AG09319 (cell line): ENCODE measurements at regions not wholly inside any gene's neighbourhood (a gene's known extent, or its start where the extent isn't known, plus 50 kb on each side); places are given as distances from the start of the nearest gene placed in this dataset.

Source experiments
- DNase-seq: peaks from one replicate; pipeline ENCODE4 v3.0.0-alpha.2; 2010; ENCODE audit warnings: low read depth; ENCODE audit errors: extremely low read depth
- TF ChIP-seq, protein P1 (sequence below): IDR thresholded peaks from 2 replicates; pipeline ENCODE4 v1.5.1; 2011; ENCODE audit warnings: low read depth, mild to moderate bottlenecking, inconsistent platforms, low read length, moderate library complexity

DNA sequence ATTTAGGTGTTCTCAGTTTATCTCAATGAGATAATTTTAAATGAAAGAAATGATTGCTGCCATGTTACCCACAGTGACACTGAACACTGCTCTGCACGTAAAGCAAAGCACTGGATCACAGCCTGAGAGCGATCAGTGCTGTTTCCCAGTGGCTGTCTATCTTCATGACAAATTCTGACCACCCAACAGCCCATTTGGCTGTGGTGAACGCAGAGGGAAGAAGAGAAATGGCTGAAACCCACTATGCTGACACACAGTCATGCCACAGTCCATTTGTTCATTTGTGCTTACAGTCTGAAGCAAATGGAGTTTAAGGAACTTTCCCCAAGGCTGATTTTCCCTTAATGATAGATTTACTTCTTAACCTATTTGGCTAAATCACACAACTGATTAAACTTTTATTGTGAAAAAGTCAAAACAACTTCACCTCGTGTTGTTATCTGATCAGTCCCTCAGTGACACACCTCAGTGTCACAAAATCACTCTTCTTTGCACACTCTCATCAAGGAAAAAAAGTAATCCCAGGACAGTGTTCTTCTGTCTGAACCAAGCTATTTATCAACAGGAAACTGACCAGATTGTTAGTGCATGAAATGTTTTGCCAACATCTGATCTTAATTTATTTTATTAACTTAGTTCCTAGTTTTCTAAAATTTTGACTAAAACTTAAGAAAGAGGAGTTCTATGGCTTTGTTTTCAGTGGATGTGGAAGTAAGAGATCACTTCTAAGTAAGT, 225.1 kb downstream of the TBX18 start:
- no peak for DNase-seq
- TF ChIP-seq, protein P1, sequence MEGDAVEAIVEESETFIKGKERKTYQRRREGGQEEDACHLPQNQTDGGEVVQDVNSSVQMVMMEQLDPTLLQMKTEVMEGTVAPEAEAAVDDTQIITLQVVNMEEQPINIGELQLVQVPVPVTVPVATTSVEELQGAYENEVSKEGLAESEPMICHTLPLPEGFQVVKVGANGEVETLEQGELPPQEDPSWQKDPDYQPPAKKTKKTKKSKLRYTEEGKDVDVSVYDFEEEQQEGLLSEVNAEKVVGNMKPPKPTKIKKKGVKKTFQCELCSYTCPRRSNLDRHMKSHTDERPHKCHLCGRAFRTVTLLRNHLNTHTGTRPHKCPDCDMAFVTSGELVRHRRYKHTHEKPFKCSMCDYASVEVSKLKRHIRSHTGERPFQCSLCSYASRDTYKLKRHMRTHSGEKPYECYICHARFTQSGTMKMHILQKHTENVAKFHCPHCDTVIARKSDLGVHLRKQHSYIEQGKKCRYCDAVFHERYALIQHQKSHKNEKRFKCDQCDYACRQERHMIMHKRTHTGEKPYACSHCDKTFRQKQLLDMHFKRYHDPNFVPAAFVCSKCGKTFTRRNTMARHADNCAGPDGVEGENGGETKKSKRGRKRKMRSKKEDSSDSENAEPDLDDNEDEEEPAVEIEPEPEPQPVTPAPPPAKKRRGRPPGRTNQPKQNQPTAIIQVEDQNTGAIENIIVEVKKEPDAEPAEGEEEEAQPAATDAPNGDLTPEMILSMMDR: no peak

DNA sequence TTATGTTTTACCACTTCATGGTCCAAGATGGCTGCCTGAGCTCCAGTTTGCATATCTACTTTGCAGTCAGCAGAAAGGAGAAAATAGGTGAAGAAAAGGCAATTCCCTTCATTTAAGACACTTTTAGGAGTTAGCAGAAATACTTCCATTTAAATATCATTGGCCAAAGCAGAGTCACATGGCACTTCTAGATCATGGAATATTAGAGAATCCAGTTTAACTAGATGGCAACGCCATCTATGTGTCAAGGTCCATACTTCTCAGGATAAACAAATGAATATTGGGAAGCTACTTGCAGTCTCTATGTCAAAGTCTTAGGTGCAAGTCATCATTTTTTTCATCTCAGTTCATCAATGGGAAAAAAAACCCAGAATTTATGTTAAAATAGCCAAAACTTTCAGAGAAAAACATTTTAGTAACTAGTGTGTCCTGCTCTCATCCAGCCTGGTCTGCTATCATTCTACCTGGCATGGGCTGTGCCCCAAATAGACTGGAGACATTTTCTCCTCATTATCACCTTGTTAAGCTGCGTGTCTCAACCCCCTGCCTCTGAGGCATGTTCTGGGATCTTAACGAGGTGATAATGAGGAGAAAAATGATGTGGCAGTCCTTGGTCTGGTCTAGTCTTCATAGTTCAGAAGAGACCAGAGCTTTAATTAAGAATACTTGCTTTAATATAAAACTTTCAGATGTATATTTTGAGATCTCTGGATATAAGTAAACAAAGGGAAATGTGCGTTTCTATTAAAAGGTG, 227.3 kb downstream of the TBX18 start:
- DNase-seq: no peak
- TF ChIP-seq, protein P1: no peak

DNA sequence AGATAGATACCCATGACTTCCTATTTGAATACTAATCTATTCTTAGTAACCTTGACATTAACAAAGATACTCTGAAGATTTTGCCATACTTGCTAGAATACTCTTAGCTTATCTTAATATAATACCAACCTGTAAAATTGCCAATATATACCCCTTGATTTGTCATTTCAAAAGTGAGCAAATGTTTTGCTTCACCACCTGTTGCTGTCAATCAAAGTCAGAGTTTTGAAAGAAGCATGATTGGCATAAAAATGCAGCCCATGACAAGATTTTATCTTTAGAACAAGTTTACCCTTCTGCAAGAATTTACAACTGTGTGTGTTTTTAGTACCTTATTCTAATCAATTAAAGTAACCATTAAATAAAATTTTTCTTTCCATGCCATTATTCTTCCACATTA, 236.2 kb downstream of the TBX18 start:
- TF ChIP-seq, protein P1: no peak
- DNase-seq: no peak

DNA sequence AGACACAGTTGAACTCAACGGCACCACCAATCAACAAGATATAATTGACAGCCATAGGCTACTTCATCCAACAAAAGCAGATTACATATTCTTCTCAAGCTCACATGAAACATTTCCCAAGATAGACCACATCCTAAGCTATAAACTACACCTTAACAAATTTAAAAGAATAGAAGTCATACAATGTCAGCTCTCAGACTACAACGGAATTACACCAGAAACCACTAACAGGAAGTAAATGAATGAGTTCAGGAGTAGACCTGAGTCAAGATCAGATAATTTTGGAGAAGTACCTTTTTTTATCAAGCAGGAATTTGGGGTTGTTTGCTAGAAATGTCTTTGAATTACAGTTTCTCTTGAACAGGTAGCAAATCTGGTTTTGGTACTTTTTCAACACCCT, 237.8 kb downstream of the TBX18 start:
- DNase-seq: no peak
- TF ChIP-seq, protein P1: no peak

DNA sequence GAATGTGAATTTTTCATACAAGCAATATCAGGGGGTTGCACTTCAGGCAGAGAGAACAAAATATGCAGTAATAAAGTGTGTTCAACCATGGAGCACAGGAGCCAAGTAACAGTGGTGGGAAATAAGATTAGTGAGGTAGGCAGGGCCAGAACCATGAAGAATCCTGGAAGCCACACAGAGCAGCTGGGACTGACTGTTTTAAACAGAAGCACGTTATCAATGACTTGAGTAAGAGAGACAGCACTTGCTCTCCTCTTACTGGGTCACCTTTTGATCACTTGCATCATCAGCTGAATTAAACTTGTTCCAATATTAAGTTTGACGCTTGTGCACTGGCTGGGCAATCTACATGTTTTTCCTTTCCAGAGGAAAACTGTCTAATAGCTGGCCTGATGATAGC, 238.5 kb downstream of the TBX18 start:
- DNase-seq: no peak
- TF ChIP-seq, protein P1: no peak

DNA sequence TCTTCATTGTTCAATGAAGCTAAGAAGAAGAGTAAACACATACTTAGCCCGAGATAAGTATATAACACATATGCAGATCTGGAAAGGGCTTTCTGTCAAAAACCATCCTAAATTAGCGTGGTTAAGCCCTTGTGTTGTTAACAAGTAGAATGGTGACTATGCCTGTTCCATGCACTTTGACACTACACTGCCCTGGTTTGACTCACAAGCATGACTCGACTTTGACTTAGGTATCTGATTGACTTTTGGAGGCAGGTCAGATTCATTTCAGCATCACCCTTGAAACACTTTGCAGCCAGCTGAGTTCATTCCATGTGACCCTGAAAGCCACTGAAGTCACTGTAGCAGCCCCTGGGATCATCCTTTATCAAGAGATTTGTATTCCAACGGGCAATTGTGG, 239.8 kb downstream of the TBX18 start:
- TF ChIP-seq, protein P1: no peak
- DNase-seq: no peak

DNA sequence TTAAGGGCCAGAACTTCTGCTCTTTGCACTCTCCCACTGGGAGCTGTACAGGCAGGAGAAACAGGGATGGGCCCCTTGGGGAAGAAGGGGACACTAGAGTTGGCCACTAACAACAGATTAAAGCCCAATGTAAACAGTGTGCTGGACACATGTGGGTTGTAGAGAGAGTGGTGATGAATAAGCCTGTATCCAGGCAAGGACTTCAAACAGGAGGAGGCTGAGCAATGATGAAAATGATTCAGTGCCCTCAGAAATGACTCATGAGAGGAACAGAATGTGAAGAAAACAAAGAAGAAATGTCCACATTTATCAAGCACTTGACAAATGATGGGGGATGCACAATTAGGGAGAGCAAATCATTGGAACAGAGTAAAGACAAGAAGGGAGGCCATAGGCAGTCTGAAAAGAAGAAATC, 242.3 kb downstream of the TBX18 start:
- DNase-seq: peak; percentile 36
- TF ChIP-seq, protein P1: no peak
